Stimulated activated CD4-positive, alpha-beta T cell treated with anti-CD3 and anti-CD28 coated beads, TNF-alpha, amount 100 ng/mL, for 24 hours (primary cell): ENCODE measurements at regions not wholly inside any gene's neighbourhood (a gene's known extent, or its start where the extent isn't known, plus 50 kb on each side); places are given as distances from the start of the nearest gene placed in this dataset.
"Not testable (repeated sequence)": the region's sequence is repeated elsewhere in the genome, so short reads cannot be mapped to it uniquely, and the experiment has no call there.

Experiments used
- DNase-seq, 3 experiments: peaks; one replicate each; pipeline ENCODE4 v3.0.0-alpha.2; 2020; ENCODE audit warnings: low read depth in 3 of 3

DNA sequence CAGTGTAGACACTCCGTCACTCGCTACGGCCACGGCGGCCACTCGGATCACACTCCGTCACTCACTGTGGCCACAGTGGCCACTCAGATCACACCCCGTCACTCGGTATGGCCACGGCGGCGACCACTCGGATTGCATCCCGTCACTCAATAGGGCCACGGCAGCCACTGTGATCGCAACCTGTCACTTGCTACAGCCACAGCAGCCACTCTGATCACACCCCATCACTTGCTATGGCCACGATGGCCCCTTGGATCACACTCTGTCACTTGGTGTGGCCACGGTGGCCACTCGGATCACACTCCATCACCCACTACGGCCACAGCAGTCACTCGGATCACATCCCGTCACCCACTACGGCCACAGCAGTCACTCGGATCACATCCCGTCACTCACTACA, 175.3 kb downstream of the LAT start:
- not testable (repeated sequence) for DNase-seq

DNA sequence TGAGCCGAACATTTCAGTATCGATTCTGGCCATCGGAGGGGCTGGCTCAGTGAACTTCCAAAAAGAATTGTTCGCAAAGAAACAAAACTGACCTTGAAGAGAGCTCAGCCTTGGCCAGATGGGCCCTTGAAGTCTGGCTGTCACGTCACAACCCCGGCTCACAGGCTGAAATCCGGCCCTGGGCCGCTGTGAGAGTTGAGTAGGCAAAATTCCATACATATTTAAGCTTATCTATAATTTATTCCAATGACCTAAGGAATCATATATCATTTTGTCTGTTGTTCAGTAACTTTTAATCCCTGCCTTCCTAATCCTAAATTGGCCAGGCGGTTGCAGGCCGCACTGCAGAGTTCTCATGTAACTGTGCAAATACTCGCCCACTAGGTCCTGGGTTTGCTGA, 174.8 kb downstream of the LAT start:
- DNase-seq: not testable (repeated sequence)

DNA sequence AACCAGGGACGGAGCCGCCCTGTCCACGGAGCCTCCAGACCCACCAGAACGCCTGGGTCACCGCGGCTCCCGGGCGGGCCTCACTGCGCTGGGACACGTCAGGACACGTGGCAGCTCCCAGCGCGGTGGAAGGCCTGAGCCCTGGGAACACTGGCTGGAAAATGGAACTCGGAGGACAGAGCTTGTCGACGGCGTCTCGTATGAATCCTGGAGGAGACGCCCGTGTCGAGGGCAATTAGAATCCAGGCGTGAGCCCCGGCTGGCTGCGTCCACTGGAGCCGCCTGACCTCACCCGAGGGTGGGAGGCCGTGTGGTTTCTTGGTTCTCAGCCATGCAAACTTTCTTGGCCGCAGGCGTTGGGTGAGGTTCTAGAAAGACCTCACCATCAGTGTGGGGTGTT, 173.9 kb downstream of the LAT start:
- no peak for DNase-seq

DNA sequence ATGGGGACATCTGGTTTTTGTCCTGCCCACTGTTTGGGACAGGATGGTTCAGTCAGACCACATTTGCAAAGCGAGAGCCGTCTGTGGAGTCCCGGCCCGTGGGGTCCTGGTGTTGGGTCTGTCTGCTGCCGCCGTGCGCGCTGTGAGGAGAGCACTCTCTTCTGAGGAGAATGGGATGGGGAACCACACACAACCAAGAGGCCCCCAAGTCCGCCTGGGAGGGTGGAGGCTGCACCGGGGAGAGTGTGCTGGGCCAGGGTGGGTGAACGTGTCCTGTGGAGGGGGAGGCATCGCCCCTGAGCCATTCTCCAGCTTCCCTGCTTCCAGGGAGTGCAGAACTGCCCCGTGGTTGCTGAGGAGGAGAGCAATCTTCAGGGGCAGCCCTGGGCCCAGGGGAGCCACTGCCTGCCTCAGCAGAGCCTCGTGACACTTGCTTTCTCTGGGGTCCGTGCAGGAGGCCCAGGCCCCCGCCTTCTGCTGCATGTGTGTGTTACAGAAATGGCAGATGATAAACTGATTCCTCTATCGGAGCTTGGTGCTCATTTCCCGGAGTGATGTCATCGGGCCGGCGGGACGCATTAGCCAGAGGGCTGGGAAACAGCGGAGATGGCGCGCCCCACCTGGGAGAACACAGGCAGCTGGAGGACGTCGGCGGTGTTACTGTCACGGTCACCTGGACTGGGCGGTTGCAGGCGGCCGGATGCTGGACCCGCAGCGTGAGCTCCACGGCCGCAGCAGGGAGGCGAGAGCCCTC, 173.4 kb downstream of the LAT start:
- DNase-seq: not testable (repeated sequence)

DNA sequence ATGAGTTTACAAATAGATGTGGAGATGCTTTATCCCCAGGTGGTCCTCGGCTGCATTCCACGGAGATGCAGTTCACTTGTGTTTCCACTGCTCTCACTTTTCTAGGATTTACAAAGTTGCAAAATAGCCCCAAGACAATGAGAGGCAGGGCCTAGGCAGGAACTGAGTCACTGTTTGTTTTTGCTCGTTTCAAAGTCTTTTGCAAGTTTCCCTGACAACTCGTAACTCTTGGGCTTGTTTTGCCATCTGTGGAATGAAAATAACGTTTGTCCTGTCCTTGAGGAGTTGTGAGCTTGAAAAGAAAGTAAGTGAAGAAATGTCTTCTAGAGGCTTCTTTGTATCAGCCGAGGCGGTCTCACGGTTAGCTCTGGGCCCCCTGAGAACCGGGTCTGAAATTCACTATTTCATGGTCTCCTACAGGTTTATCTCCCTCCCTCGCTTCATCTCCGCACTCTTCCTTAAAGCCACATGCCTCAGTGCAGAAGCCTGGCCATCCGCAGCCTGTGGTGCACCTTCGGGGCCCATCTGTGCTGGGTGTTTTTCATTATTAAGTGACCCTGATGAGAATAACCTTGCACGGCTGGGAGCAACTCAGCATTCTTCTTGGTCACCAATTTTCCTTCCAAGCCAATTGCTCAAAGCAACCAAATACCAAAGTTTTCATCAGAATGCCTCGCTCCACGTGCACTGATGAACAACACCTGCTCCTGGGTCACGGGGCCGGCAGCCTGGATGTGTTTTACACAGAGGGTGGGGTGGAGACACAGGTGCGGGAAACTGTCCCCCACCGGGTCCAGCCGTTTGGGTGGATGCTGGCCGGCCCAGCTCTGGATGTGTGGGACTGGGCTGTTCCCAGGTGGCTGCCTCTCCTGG, 172.4 kb downstream of the LAT start:
- not testable (repeated sequence) for DNase-seq

DNA sequence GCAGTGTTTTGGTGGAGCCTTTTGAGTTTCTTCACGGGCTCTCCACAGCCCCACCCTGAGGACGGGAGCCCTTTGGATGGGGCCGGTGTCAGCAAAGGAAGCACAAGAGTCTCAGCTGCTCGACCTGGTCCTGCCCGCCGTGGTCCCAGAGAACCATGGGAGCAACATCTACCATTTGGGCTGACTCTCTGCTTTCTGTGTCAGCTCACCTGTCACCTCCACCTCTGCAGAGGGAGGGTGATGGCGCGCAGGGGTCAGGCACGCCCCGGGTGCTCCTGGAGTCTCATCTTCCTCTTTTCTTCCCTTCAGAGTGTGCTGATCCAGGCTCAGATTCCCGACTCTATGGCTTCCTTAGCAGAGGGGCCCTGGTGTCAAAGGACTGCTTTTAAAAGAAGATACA, 171.7 kb downstream of the LAT start:
- no peak for DNase-seq

DNA sequence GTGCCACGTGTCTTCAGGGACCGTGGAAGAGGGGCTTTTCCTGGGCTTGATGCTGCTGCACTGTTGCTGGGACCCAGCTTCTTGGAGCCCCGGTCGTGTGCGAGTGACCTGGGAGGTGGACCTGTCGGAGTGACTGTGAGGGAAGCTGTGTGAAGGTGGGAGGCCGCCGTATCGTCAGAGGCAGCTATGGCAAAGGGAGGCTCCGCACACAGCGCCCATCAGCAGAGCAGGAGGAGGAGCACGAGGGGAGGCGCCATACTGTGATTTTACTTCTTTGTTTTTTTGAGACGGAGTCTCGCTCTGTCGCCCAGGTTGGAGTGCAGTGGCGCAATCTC, 171.0 kb downstream of the LAT start:
- DNase-seq: not testable (repeated sequence)

DNA sequence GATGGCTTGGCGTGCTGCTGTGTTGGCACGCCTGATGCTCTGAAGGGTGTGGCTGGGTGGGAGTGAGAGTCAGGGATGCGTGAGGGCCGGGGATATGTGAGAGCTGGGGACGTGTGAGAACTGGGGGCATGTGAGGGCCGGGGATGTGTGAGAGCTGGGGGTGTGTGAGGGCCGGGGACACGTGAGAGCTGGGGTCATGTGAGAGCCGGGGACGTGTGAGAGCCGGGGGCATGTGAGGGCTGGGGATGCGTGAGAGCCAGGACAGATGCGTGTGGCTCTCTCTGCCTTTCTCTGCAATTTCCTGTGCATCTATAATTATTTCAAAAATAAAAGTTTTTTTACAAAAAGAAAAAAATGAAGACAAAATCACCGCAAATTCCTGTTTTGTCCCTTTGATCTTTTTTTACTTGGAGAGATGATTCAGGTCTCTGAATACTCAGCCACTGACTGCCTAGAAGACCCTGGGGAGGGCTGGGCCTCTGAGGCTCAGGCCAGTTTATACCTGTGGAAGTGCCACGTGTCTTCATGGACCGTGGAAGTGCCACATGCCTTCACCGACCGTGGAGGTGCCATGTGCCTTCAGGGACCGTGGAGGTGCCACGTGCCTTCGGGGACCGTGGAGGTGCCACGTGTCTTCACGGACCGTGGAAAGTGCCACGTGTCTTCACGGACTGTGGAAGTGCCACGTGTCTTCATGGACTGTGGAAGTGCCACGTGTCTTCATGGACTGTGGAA, 170.4 kb downstream of the LAT start:
- DNase-seq: not testable (repeated sequence)

DNA sequence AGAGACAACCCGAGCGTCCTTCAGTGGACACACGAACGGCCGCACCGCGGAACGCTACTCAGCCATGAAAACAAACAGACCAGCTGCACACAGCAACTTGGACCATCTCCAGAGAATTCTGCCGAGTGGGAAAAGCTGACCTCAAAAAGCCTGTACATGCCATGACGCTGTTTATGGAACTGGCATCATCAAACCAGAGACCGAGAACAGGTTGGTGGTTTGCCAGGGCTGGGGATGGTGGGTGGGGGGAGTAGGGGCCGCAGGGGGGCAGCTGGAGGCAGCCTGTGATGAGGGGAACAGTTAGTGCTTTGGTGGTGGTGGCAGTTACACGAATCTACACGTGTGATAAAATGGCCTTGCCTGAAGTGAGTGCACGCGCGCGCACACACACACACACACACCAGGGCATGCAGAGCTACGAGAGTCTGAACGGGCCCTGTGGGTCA, 169.8 kb downstream of the LAT start:
- no peak for DNase-seq

DNA sequence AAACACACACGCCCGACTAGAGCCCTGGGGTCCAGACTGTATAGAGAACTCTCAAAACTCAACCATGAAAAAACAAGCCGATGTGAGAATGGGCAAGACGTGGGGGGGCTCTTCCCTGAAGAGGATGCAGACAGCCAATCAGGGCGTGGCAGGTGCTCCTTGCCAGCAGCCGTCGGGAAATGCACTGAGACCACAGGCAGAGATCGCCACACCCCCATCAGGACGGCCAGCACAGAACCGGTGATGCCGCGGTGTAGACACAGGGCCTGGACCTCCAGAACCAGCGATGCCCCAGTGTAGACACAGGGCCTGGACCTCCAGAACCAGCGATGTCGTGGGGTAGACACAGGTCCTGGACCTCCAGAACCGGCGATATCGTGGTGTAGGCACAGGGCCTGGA, 169.2 kb downstream of the LAT start:
- no peak for DNase-seq

DNA sequence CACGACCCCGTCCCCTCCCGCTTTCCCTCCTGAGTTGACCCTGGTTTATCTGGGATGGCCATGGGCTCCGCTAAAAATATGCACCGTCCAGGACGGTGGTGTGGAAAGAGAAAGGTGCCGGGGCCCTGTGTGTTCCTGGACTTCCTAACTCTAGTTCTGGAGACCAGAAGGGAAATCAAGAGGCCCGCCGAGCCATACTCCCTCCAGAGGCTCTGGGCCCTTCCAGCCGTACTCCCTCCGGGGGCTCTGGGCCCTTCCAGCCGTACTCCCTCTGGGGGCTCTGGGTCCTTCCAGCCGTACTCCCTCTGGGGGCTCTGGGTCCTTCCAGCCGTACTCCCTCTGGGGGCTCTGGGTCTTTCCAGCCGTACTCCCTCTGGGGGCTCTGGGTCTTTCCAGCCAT, 168.5 kb downstream of the LAT start:
- DNase-seq: not testable (repeated sequence)

DNA sequence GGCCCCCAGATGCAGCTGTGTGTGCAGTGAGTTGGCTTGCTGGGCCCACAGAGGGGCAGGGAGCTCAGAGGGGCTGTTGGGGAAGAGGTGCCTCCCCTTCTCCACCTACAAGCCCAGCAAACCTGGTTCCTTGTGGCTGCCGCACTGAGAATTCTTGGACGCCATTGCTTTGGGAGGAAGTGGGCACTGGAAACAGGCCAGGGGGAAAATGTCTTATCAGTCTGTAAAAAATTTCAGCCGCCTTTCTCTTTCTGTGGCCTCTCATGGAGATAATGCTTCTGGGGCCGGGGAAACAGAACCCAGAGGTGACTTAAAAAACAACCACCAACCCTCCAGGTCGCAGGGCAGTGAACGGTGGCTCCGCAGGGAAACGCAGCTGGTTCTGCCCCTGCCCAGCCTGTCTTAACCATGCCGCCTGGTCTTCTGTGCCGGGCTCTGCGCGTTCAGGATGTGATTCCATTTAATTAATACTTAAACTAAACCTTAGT, 167.7 kb downstream of the LAT start:
- not testable (repeated sequence) for DNase-seq

DNA sequence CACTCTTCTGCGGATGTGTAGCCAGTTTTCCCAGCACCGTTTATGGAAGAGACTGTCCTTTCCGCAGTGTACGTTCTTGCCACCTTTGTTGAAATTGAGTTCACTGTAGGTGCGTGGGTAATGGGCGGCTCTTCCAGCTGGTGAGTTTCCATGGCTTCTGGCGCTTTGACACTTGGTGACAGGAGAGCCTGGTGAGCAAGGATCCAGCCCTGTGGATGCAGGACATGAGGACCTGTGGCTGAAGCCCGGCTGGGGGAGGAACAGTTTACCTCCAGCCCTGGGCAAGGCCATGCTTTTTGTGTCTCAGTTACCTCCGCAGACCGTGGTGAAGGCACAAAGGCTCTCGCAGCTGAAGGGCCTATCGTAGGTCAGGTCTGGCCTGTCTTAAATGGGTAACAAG, 166.5 kb downstream of the LAT start:
- DNase-seq: no peak

DNA sequence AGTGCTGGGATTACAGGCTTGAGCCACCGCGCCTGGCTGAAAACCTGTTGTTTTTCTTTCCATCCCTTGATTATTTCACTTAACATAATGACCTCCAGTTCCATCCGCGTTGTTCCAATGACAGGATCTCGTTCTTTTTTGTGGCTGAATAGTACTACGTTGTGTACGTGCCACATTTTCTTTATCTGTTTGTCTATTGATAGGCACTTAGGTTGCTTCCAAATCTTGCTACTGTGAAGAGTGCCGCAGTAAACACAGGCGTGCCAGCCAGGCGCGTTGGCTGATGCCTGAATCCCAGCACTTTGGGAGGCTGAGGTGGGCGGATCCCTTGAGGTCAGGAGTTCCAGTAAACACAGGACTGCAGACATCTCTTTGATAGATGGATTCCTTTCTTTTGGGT, 165.1 kb downstream of the LAT start:
- not testable (repeated sequence) for DNase-seq

DNA sequence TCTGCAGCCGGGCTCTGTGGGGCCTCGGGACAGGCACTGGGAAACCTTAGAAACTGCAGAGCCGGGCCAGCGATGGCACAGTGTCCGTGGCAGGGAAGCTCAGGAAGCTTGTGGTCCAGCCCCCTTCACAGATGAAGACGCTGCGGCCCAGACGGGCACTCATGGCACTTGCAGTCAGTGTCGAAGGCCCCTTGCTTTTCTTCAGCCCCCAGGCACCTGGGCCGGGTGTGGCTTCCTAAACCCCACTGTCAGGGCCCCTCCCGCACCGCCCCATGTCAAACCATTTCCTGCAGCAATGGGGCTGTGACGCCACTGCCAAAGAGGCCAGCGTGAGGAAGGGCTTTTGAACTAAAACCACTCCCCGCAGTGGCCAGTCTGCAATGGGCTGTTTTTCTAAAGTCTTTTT, 164.0 kb downstream of the LAT start:
- peak; percentile 7 to 45 (median 20) for DNase-seq

DNA sequence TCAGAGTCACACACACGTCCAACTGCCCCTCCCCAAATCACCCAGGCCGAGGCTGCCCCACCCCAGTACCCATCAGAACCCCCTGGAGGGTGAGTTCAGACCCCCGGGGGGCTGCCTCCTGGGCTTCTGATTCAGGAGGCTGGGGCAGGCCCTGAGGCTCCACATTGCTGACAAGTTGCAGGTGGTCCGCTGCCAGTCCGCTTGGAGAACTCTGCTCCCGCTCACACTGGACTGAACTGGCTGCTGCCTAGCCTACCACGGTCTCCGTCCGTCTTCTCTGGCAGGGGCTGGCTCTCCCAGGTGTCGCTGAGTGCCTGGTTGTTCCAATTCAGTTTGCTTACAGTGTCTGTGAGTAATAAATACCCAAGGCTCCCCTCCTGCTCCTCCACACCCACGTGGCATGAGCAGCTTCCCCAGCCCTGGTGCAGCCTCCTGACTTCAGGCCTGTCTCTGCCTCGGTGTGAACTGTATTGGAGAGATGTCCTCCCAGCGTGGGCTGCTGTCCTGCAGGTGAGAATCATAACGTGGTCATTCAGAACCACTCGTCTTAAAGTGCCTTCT, 163.4 kb downstream of the LAT start:
- peak in 2 of 3 experiments; percentile 15 to 31 for DNase-seq

DNA sequence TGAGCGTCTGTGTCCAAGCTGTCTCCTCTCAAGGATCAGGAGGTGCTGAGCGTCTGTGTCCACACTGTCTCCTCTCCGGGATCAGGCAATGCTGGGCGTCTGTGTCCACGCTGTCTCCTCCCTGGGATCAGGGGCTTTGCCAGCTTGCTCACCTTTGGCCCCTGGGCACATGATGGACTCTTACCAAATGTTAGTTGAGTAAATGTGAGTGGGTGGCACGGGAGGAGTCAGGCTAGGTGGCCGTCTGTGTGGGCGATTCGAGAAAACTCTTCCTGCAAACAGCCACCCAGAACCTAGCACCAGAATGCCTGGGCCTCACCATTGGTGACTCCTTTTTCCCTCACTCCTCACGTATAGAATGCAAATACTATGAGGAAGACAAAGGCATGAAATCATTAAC, 162.9 kb downstream of the LAT start:
- DNase-seq: not testable (repeated sequence)

DNA sequence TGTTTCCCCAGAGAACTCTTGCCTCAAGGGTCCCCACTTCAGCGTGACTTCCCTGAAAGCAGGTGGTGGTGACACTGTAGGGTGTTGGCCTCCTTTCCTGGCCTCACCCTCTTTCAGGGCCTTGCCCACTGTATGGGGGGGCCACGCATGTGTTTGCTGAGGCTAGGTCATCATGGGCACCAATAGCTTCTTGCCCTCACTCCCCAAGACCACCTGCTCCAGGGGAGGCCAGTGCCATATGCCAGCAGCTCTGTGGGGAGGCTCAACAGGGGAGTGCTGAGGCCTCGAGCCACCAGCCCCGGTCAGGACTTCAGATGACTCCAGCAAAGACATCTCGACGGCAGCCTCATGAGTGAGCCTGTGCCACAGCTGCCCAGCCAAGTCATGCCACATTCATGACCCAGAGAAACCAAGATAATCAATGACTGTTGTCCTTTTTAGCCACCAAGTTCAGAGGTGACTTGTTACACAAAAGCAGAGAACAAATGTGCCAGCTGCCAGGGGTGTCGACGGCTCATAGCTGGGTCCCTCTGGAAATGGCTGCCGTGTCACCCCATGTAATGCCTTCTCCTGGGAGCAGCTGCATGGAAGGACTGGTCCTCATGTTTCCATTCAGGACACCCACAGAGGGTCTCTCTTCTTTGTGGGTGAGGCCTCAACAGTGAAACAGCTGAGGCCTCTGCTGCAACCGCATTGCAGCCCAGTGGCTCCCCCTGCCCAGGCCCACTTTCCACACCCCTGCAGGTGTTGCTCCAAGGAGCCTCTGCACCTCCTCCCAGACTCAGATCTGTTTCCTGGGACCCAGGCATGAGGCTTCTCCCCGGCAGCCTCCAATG, 162.2 kb downstream of the LAT start:
- not testable (repeated sequence) for DNase-seq

DNA sequence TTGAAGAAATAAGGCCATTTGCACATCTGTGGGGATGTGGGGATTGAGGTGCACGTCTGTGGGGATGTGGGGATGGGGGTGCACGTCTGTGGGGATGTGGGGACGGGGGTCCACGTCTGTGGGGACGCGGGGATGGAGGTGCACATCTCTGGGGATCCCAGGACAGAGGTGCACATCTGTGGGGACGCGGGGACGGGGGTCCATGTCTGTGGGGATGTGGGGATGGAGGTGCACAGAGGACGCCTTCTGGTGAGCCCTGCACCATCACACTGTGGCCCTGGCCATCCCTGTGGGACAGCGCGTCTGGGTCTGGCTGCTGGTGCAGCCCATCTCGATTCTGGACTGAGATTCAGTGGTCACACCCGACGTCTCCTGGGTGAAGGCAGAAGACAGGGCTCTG, 161.4 kb downstream of the LAT start:
- no peak for DNase-seq

DNA sequence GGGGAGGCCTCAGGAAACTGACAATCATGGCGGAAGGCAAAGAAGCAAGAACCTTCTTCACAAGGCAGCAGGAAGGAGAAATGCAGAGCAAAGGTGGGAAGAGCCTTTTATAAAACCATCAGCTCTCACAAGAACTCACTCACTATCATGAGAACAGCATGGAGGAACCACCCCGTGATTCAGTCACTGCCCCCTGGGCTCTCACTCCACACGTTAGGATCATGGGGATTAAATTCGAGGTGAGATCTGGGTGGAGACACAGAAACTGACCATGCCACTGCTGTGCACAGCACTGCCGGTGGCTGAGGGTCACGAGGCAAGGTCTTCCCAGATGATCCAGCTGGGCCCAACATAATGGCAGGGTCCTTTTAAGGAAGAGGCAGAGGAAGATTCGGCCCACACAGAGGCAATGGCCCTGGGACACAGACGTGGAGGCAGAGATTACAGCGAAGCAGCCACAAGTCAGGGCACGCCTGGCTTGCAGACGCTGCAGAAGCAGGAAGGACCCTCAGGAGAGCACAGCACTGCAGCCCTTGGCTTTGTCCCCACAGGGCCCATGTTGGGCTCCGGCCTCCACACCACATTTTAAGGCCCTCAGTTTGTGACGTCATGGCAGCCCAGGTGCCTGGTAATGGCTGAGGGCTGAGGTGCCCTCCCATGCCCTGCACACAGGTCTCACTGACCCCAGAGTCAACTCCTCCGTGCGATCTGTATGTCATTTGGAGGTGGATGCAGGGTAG, 160.8 kb downstream of the LAT start:
- DNase-seq: not testable (repeated sequence)
